ENCODE measurements at regions not wholly inside any gene's neighbourhood (a gene's known extent, or its start where the extent isn't known, plus 50 kb on each side); places are given as distances from the start of the nearest gene placed in this dataset.

- in situ Hi-C loops (cut with HindIII; ENCODE audit: low pct_ligation_motif_present, low sequenced_read_pairs) = no loop called here
- H3K27ac ChIP-seq = no peak overlapping the region
These were observed 62.8 kb upstream of the L3MBTL3 start for GRCh38 chr6:129955584-129955983.

GRCh38 chr6:129954749-129955431, 63.5 kb upstream of the L3MBTL3 start:
- Histone ChIP-seq H3K36me3 (replicated peaks) (no peaks in the 10 kb centered on the region), H3K27me3 (replicated peaks) (no peaks in the 10 kb centered on the region), H3K27ac (no peak overlapping the region), H3K4me3 (ENCODE audit: low read depth, low read length) (no peak overlapping the region)
- TF ChIP-seq, protein P1, sequence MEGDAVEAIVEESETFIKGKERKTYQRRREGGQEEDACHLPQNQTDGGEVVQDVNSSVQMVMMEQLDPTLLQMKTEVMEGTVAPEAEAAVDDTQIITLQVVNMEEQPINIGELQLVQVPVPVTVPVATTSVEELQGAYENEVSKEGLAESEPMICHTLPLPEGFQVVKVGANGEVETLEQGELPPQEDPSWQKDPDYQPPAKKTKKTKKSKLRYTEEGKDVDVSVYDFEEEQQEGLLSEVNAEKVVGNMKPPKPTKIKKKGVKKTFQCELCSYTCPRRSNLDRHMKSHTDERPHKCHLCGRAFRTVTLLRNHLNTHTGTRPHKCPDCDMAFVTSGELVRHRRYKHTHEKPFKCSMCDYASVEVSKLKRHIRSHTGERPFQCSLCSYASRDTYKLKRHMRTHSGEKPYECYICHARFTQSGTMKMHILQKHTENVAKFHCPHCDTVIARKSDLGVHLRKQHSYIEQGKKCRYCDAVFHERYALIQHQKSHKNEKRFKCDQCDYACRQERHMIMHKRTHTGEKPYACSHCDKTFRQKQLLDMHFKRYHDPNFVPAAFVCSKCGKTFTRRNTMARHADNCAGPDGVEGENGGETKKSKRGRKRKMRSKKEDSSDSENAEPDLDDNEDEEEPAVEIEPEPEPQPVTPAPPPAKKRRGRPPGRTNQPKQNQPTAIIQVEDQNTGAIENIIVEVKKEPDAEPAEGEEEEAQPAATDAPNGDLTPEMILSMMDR (IDR thresholded peaks at IDR 0.05; ENCODE audit: low read depth, low read length, missing control alignments) = no peak
- DNase-seq = no peak
- in situ Hi-C loops (cut with HindIII; ENCODE audit: low pct_ligation_motif_present, low sequenced_read_pairs) = no loop called here

More at GRCh38 chr6:129955584-129955983, 62.8 kb upstream of the L3MBTL3 start:
- TF ChIP-seq, protein P1 (IDR thresholded peaks at IDR 0.05; ENCODE audit: low read depth, low read length, missing control alignments) = no peak
- H3K27me3 ChIP-seq (replicated peaks) = no peaks in the 10 kb centered on the region
- H3K4me3 ChIP-seq (ENCODE audit: low read depth, low read length) = no peak overlapping the region
- no peak for DNase-seq
- no peaks in the 10 kb centered on the region for H3K36me3 ChIP-seq (replicated peaks)

DNA sequence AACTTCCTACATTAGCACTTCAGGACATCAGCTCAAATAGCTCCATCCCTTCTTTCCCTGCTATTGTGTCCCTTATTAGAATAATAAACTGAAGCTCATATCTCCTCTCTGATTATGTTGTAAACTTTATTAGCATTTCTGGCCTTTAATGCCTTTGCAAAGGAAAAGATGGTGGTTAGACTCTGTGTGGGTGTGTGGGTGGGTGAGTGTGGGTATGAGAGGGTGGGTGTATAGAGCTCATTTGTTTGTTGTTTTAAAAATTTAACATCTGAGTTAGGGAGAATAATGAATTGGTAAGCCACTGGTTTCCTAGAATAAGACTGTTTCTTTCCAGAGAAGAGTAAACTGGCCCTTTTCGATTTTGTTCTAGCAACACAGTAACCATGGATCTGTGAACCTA, 70.6 kb upstream of the L3MBTL3 start:
- H3K4me3 ChIP-seq (ENCODE audit: low read depth, low read length) = no peak overlapping the region
- H3K36me3 ChIP-seq (replicated peaks) = no peaks in the 10 kb centered on the region
- TF ChIP-seq, protein P1 (IDR thresholded peaks at IDR 0.05; ENCODE audit: low read depth, low read length, missing control alignments) = no peak
- DNase-seq = no peak
- H3K27ac ChIP-seq = no peak overlapping the region
- no peaks in the 10 kb centered on the region for H3K27me3 ChIP-seq (replicated peaks)
- in situ Hi-C loops (cut with HindIII; ENCODE audit: low pct_ligation_motif_present, low sequenced_read_pairs) = no loop called here

GRCh38 chr6:129946439-129947140, 71.8 kb upstream of the L3MBTL3 start:
- no peaks in the 10 kb centered on the region for H3K36me3 ChIP-seq (replicated peaks)
- in situ Hi-C loops (cut with HindIII; ENCODE audit: low pct_ligation_motif_present, low sequenced_read_pairs) = no loop called here
- no peaks in the 10 kb centered on the region for H3K27me3 ChIP-seq (replicated peaks)
- H3K4me3 ChIP-seq (ENCODE audit: low read depth, low read length) = no peak overlapping the region
- TF ChIP-seq, protein P1 (IDR thresholded peaks at IDR 0.05; ENCODE audit: low read depth, low read length, missing control alignments) = no peak
- H3K27ac ChIP-seq = no peak overlapping the region
- DNase-seq = no peak

- Histone ChIP-seq H3K4me3 (ENCODE audit: low read depth, low read length) (no peak overlapping the region), H3K27me3 (replicated peaks) (no peaks in the 10 kb centered on the region), H3K36me3 (replicated peaks) (no peaks in the 10 kb centered on the region), H3K27ac (no peak overlapping the region)
- TF ChIP-seq, protein P1 (IDR thresholded peaks at IDR 0.05; ENCODE audit: low read depth, low read length, missing control alignments) = no peak
- no peak for DNase-seq
- in situ Hi-C loops (cut with HindIII; ENCODE audit: low pct_ligation_motif_present, low sequenced_read_pairs) = no loop called here
These were observed 74.6 kb upstream of the L3MBTL3 start for GRCh38 chr6:129943637-129944271.

Data from brain microvascular endothelial cell (primary cell).